Frontal cortex (tissue), 1 donor: ENCODE measurements at regions not wholly inside any gene's neighbourhood (a gene's known extent, or its start where the extent isn't known, plus 50 kb on each side); places are given as distances from the start of the nearest gene placed in this dataset. TPM values are rescaled to one million over a fixed set of nuclear protein-coding genes. Genes with fewer than 3 reads are reported as not detected.

Experiments used
- small RNA-seq: library from RNA; depleted of rRNA; stranded (forward); fragments of <200 nt; gene quantifications from one replicate; pipeline ENCODE3, GENCODE V24; 2014

Small RNAs in the stretch of these regions (small RNA-seq; reads per million reads assigned to genes)
- gene AL078604.3 = not detected
